NCI-H1417 (cell line): ENCODE measurements at regions not wholly inside any gene's neighbourhood (a gene's known extent, or its start where the extent isn't known, plus 50 kb on each side); places are given as distances from the start of the nearest gene placed in this dataset.
A peak's percentile ranks its signal among the peaks of the same experiment; 100 is the strongest.

Experiments used
- DNase-seq, 3 experiments: peaks; one replicate each; lab custom pipeline; 2025; lab: John Stamatoyannopoulos, UW

- DNase-seq, result no peak
These were observed 166.7 kb upstream of the LRFN2 start for GRCh38 chr6:40753675-40754448.

GRCh38 chr6:40753048-40753447 is 165.9 kb upstream of the LRFN2 start:
- no peak for DNase-seq

- no peak for DNase-seq
These were observed 157.7 kb upstream of the LRFN2 start for GRCh38 chr6:40744835-40745234.

- no peak for DNase-seq
These were observed 156.7 kb upstream of the LRFN2 start for GRCh38 chr6:40743690-40744446.

GRCh38 chr6:40743226-40743625 is 156.1 kb upstream of the LRFN2 start:
- peak in 1 of 3 experiments; percentile 20 for DNase-seq

GRCh38 chr6:40740518-40740917 is 153.4 kb upstream of the LRFN2 start:
- no peak for DNase-seq

GRCh38 chr6:40738551-40739193 is 151.5 kb upstream of the LRFN2 start:
- DNase-seq, result no peak

GRCh38 chr6:40735521-40735920 is 148.4 kb upstream of the LRFN2 start:
- DNase-seq, result no peak

GRCh38 chr6:40735121-40735520 is 148.0 kb upstream of the LRFN2 start:
- DNase-seq, result no peak

- DNase-seq, result no peak
These were observed 147.4 kb upstream of the LRFN2 start for GRCh38 chr6:40734607-40735006.

- DNase-seq, result no peak
These were observed 146.7 kb upstream of the LRFN2 start for GRCh38 chr6:40733770-40734396.

- DNase-seq, result no peak
These were observed 146.1 kb upstream of the LRFN2 start for GRCh38 chr6:40733290-40733689.

- DNase-seq, result no peak
These were observed 145.7 kb upstream of the LRFN2 start for GRCh38 chr6:40732878-40733277.

GRCh38 chr6:40728643-40729042 is 141.5 kb upstream of the LRFN2 start:
- DNase-seq, result no peak

GRCh38 chr6:40727271-40727670 is 140.1 kb upstream of the LRFN2 start:
- peak in 2 of 3 experiments; percentile 6 to 26 for DNase-seq

GRCh38 chr6:40726853-40727252 is 139.7 kb upstream of the LRFN2 start:
- no peak for DNase-seq

GRCh38 chr6:40725390-40725789 is 138.2 kb upstream of the LRFN2 start:
- DNase-seq, result no peak

GRCh38 chr6:40724886-40725285 is 137.7 kb upstream of the LRFN2 start:
- DNase-seq, result no peak

- DNase-seq, result no peak
These were observed 136.8 kb upstream of the LRFN2 start for GRCh38 chr6:40723967-40724366.

- DNase-seq, result no peak
These were observed 135.5 kb upstream of the LRFN2 start for GRCh38 chr6:40722553-40723258.

GRCh38 chr6:40722091-40722490 is 134.9 kb upstream of the LRFN2 start:
- DNase-seq, result no peak
